Kidney (tissue), 13 donors: ENCODE measurements at regions not wholly inside any gene's neighbourhood (a gene's known extent, or its start where the extent isn't known, plus 50 kb on each side); places are given as distances from the start of the nearest gene placed in this dataset.
A peak's percentile ranks its signal among the peaks of the same experiment; 100 is the strongest.

Experiments
- DNase-seq, 5 donors: peaks; one replicate each; pipeline ENCODE4 v3.0.0-alpha.2; 2013 to 2020
- FAIRE-seq: peaks from 2 replicates; lab custom pipeline; 2012; peaks lifted over from hg19 to GRCh38; lab: Jason Lieb, UNC
- H3K27ac ChIP-seq, 2 donors: one replicate each; pipeline ENCODE4 v1.7.0; 2013; ENCODE audit warnings: low read depth in 2 of 2, low read length in 2 of 2, inconsistent platforms in 1 of 2
- H3K27me3 ChIP-seq: one replicate; pipeline ENCODE4 v1.7.1; 2013; ENCODE audit warnings: low read length, inconsistent platforms; ENCODE audit not compliant: control insufficient read depth, insufficient read depth
- H3K36me3 ChIP-seq, 3 donors: one replicate each; pipeline versions ENCODE4 v1.7.0 to v1.7.1; 2013; ENCODE audit warnings: low read length in 3 of 3, control low read depth in 1 of 3, inconsistent platforms in 1 of 3; ENCODE audit not compliant: insufficient read depth in 3 of 3, control insufficient read depth in 2 of 3
- H3K4me1 ChIP-seq, 3 donors: one replicate each; pipeline versions ENCODE4 v1.7.0 to v1.7.1; 2013; ENCODE audit warnings: low read length in 3 of 3, inconsistent platforms in 1 of 3, low read depth in 1 of 3; ENCODE audit not compliant: control insufficient read depth in 2 of 3, insufficient read depth in 2 of 3
- H3K4me3 ChIP-seq, 3 donors: one replicate each; pipeline versions ENCODE4 v1.7.0 to v1.8.1; 2013; ENCODE audit warnings: low read length in 3 of 3, control low read depth in 1 of 3, inconsistent platforms in 1 of 3
- H3K9ac ChIP-seq, 3 donors: one replicate each; pipeline versions ENCODE4 v1.7.0 to v1.7.1; 2013; ENCODE audit warnings: low read length in 3 of 3, control low read depth in 1 of 3, inconsistent platforms in 1 of 3
- H3K9me3 ChIP-seq, 3 donors: one replicate each; pipeline versions ENCODE4 v1.7.0 to v1.7.1; 2013; ENCODE audit warnings: low read length in 3 of 3, control low read depth in 1 of 3, inconsistent platforms in 1 of 3; ENCODE audit not compliant: control insufficient read depth in 2 of 3, insufficient read depth in 1 of 3
- CTCF ChIP-seq: IDR thresholded peaks from 3 replicates; pipeline ENCODE4 v1.5.1; 2012; ENCODE audit warnings: mild to moderate bottlenecking, moderate library complexity, borderline replicate concordance; ENCODE audit not compliant: insufficient read depth; ENCODE audit errors: extremely low read depth
- intact Hi-C: fragments of 100-400 bp; cut with DNase I; formaldehyde crosslinking; loops from one replicate; pipeline ENCODE4 v1.11.1; 2022
- donor health status: control.
- donor health status: control.
- donor health status: control.
- donor health status: control.
- donor health status: control.
- donor health status: DM: yes; HTN: yes; CAD: no.
- donor health status: Normal renal cell carcinoma (clear cell type).

DNA sequence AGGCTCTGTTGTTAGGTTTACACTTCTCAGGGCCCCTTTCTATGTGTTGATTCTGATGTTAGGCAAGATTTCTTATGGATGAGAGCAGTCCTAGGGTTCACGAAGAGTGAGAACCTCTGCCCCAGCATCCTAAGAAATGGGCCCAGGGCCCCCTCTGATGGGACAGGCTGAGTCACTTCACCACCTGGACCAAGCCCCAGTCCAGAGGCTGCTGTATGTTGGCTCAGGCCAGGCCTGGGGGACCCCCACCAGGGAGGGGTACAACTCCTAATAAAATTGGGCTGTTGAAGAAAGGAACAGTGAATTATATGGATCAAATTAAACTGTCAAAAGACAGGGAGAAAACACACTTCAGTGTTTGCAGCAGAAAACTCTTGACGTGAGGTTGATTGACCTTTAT lies 365.9 kb upstream of the HS6ST1 start:
- FAIRE-seq (no peak), DNase-seq (peak in 1 of 5 donors; percentile 22)
- Histone ChIP-seq H3K27ac (no peak overlapping the region), H3K9ac (no peak overlapping the region), H3K9me3 (no peaks in the 10 kb centered on the region), H3K4me1 (no peaks in the 10 kb centered on the region), H3K27me3 (no peaks in the 10 kb centered on the region), H3K4me3 (no peak overlapping the region), H3K36me3 (no peaks in the 10 kb centered on the region)
- TF ChIP-seq CTCF = no peak
- intact Hi-C loops = no loop called here

DNA sequence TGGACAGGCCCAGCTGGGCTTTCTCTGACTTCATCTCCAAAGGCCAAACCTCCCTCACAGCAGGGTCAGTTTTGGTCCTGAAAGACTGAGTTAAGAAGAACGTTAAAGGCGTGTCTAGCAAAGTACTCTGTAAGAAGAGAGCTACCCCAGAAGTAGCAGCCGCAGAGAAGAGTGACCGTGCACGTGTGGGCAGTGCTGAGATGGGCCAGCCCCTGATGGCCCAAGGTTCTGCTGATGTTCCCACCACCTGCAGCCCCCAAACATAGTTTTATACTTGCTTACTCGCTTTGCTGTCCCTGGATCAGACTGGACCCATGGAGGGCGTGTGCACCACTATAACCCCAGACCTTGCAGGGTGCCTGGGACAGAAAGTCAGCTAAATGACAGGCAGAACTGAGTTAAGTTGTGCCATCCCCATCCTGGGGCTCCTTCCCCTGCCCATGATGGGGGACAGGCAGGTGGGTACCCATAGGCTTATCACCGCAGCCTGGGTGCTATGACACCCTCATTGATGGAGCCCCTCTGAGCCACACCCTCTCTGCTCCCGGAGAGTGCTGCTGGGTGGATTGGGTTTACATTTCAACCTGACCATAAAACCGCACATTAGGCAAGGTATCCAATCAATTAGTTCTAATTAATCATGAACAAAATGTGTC lies 367.3 kb upstream of the HS6ST1 start:
- Histone ChIP-seq H3K9ac (no peak overlapping the region), H3K27ac (no peak overlapping the region), H3K9me3 (no peaks in the 10 kb centered on the region), H3K27me3 (no peaks in the 10 kb centered on the region), H3K4me3 (no peak overlapping the region), H3K4me1 (no peaks in the 10 kb centered on the region), H3K36me3 (no peaks in the 10 kb centered on the region)
- DNase-seq (peak in 2 of 5 donors; percentile 16 to 30), FAIRE-seq (no peak)
- intact Hi-C loops = no loop called here
- TF ChIP-seq CTCF = no peak

- Histone ChIP-seq H3K4me3 (no peak overlapping the region), H3K27ac (no peak overlapping the region), H3K27me3 (no peaks in the 10 kb centered on the region), H3K9me3 (no peaks in the 10 kb centered on the region), H3K9ac (no peak overlapping the region), H3K4me1 (no peaks in the 10 kb centered on the region), H3K36me3 (no peaks in the 10 kb centered on the region)
- TF ChIP-seq CTCF = no peak
- no peak for FAIRE-seq
- DNase-seq = no peak
- intact Hi-C loops = no loop called here
Observed at GRCh38 chr2:128686497-128686859, 367.8 kb upstream of the HS6ST1 start.
